ENCODE measurements at regions not wholly inside any gene's neighbourhood (a gene's known extent, or its start where the extent isn't known, plus 50 kb on each side); places are given as distances from the start of the nearest gene placed in this dataset.

DNA sequence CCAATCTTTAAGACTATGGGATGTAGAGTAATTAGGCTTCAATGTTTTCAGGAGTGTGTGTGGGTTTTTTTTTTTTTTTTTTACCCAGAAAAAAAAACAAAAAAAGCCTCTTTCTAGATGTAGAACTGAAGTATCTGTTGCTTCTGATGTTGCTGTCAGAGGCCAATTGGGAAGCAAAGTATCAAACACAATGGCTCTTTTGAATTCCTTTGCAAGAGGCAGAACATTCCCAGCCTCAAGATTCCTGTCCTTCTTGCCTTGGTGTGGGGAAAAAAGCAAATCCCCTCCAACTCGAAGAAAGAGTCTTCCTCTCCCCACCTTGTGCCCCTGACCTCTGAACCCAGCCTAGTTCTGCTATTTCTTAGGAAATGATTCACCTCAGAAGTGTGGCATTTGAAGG is 55.4 kb upstream of the LMO4 start:
- DNase-seq (ENCODE audit: low read depth in 2 of 2) = no peak

DNA sequence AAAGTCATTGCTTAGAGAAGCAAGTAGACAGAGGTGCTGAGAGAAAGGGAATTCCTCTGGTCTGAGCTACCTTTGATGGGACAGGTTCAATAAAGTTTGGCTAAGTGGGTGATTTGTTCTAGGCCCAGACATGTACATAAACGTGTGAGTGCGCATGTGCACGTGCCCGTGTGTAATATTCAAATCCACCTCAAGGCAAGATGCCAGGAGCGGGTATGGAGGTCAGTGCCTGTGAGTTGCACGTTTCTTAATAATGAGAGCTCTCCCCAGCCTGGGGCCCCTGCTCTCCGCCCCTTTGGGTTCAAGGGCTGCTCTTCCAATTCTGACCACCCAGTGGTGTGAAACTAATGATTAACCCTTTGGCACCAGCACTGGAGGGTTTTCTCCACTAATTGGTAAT is 53.8 kb upstream of the LMO4 start:
- DNase-seq (ENCODE audit: low read depth in 2 of 2) = no peak

DNA sequence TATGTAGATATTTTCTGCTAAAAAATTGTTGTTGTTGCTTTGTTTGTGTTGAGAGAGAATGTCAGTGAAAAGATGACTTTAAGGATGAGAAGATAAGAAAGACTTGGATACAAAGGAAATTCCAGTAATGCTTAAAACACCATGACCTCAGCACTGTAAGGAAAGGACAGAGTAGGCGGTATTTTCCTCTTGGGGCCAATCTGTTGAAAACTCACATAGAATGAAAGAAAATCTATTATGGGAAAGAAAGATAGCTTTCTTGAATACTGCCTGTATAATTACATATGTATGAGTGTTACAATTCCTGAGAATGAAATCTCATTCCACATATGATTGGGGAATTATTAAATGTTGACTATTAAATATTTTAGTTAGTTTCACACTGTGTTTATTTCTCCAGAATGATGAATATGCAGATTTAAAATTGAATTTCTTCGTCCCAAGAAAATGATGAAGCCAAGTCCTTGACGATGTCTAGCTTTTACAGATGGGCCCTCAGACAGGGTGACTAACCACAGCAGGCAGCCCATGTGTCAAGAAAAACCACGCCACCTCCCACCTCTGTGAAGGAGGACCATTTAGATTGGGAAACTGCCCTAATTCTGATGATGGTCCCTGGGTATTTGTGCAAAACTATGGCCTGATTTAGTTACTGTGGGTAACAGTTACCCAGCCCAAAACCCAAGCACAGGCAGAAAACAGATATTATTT is 49.7 kb upstream of the LMO4 start:
- DNase-seq (ENCODE audit: low read depth in 2 of 2) = no peak
